SU-DHL-6 (cell line): ENCODE measurements at regions not wholly inside any gene's neighbourhood (a gene's known extent, or its start where the extent isn't known, plus 50 kb on each side); places are given as distances from the start of the nearest gene placed in this dataset.

Experiments
- H2AFZ ChIP-seq: fragments of 200-600 bp; sonication (generic); 2 replicates; pipeline ENCODE4 v1.6.1; 2014; ENCODE audit warnings: low read depth, mild to moderate bottlenecking, moderate library complexity, mixed read lengths, antibody characterized with exemption, low read length; ENCODE audit not compliant: severe bottlenecking
- H3F3A ChIP-seq: fragments of 200-600 bp; shearing (Covaris generic); 2 replicates; pipeline ENCODE4 v1.6.0; 2016; ENCODE audit warnings: antibody characterized with exemption, mild to moderate bottlenecking; ENCODE audit not compliant: insufficient read depth
- H3K27ac ChIP-seq: fragments of 200-600 bp; sonication (generic); 2 replicates; pipeline ENCODE4 v1.5.1; 2016; ENCODE audit warnings: low read depth, mild to moderate bottlenecking, low read length, moderate library complexity, mixed read lengths
- H3K27me3 ChIP-seq: fragments of 200-600 bp; sonication (generic), shearing (Covaris generic); 2 replicates; pipeline ENCODE4 v1.6.0; 2014; ENCODE audit warnings: mild to moderate bottlenecking, low read length
- H3K36me3 ChIP-seq: fragments of 200-600 bp; sonication (generic); 2 replicates; pipeline ENCODE4 v1.6.1; 2014; ENCODE audit warnings: mild to moderate bottlenecking, low read length, mixed read lengths
- H3K4me2 ChIP-seq: fragments of 300-600, 200-600 bp; shearing (Covaris generic), sonication (generic); 2 replicates; pipeline ENCODE4 v1.6.0; 2014; ENCODE audit warnings: low read length, low read depth, mild to moderate bottlenecking; ENCODE audit not compliant: poor library complexity, severe bottlenecking
- H3K4me3 ChIP-seq: fragments of 200-600 bp; sonication (generic); 2 replicates; pipeline ENCODE4 v1.5.1; 2014; ENCODE audit warnings: antibody characterized with exemption, low read length, mild to moderate bottlenecking, mixed read lengths; ENCODE audit not compliant: insufficient read depth, poor library complexity, severe bottlenecking
- H3K79me2 ChIP-seq: fragments of 200-600 bp; sonication (generic); 2 replicates; pipeline ENCODE4 v1.6.1; 2014; ENCODE audit warnings: mild to moderate bottlenecking, low read length, moderate library complexity; ENCODE audit not compliant: insufficient read depth
- H3K9ac ChIP-seq: fragments of 200-600 bp; sonication (generic); 2 replicates; pipeline ENCODE4 v1.7.0; 2014; ENCODE audit warnings: mild to moderate bottlenecking, low read length
- H3K9me2 ChIP-seq: fragments of 200-600 bp; sonication (generic); replicated peaks from 2 replicates; pipeline ENCODE4 v1.6.1; 2014; ENCODE audit warnings: low read length; ENCODE audit not compliant: insufficient read depth
- H3K9me3 ChIP-seq: fragments of 200-600 bp; sonication (generic); 2 replicates; pipeline ENCODE4 v1.6.1; 2014; ENCODE audit warnings: low read length, mixed read lengths; ENCODE audit not compliant: insufficient read depth
- H4K20me1 ChIP-seq: fragments of 200-600 bp; sonication (generic); 2 replicates; pipeline ENCODE4 v1.6.1; 2014; ENCODE audit warnings: low read depth, mild to moderate bottlenecking, antibody characterized with exemption, low read length, moderate library complexity, mixed read lengths
- EZH2phosphoT487 ChIP-seq: fragments of 200-600 bp; sonication (generic), shearing (Covaris generic); conservative IDR thresholded peaks from 2 replicates; pipeline ENCODE4 v1.6.1; 2018; ENCODE audit warnings: mild to moderate bottlenecking, antibody characterized with exemption, low read length, moderate library complexity, mixed read lengths
- TF ChIP-seq, protein P1 (sequence below): fragments of 200-600 bp; sonication (generic); IDR thresholded peaks from one replicate; pipeline ENCODE4 v1.5.1; 2017; ENCODE audit warnings: antibody characterized with exemption, mild to moderate bottlenecking, low read length, moderate library complexity; ENCODE audit not compliant: insufficient read depth, poor library complexity, severe bottlenecking

DNA sequence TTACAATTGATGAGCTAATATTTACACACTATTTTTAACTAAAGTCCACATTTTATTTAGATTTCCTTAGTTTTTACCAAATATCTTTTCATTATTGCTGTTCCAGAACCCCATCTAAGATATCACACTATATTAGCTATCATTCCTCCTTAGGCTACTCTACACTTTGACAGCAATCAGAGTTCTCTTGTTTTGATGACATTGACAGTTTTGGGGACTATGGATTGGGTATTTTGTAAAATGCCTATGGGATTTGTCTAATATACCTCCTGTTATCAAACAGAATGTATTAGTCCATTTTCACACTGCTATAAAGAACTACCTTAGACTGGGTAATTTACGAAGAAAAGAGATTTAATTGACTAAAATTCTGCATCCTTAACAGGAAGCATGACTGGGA is 489.1 kb downstream of the FOXG1 start:
- H3K9me2 ChIP-seq: no peaks in the 10 kb centered on the region
- no peaks in the 10 kb centered on the region for H4K20me1 ChIP-seq
- no peaks in the 10 kb centered on the region for H3K36me3 ChIP-seq
- no peaks in the 10 kb centered on the region; the same call in 1 of the 2 replicates for H3K9me3 ChIP-seq
- peak overlapping the region; percentile 4 for H2AFZ ChIP-seq
- no peak overlapping the region for H3K27ac ChIP-seq
- H3K27me3 ChIP-seq: no peaks in the 10 kb centered on the region
- no peaks in the 10 kb centered on the region for H3K79me2 ChIP-seq
- no peak overlapping the region for H3K4me2 ChIP-seq
- no peaks in the 10 kb centered on the region for H3F3A ChIP-seq
- TF ChIP-seq EZH2phosphoT487: no peak
- TF ChIP-seq, protein P1, sequence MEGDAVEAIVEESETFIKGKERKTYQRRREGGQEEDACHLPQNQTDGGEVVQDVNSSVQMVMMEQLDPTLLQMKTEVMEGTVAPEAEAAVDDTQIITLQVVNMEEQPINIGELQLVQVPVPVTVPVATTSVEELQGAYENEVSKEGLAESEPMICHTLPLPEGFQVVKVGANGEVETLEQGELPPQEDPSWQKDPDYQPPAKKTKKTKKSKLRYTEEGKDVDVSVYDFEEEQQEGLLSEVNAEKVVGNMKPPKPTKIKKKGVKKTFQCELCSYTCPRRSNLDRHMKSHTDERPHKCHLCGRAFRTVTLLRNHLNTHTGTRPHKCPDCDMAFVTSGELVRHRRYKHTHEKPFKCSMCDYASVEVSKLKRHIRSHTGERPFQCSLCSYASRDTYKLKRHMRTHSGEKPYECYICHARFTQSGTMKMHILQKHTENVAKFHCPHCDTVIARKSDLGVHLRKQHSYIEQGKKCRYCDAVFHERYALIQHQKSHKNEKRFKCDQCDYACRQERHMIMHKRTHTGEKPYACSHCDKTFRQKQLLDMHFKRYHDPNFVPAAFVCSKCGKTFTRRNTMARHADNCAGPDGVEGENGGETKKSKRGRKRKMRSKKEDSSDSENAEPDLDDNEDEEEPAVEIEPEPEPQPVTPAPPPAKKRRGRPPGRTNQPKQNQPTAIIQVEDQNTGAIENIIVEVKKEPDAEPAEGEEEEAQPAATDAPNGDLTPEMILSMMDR: no peak
- H3K9ac ChIP-seq: no peak overlapping the region
- no peak overlapping the region for H3K4me3 ChIP-seq

DNA sequence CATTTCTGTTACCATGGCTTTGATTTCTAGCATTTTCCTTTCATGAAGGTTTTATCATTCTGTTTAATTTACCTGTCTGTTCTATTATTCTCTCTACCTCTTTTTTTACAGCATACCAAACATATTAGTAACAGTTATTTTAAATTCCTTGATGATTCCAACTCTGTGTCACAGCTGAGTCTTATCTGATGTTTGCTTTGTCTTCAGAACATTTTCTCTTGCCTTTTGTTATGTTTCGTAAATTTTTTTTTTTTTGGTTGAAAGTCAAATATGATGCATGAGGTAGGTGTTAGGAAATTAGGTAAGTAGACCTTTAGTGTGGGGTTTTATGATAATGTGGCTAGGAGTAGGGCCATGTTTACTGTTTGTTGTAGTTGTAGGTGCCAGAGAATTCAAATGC is 496.4 kb downstream of the FOXG1 start:
- Histone ChIP-seq H3K36me3 (no peaks in the 10 kb centered on the region), H4K20me1 (no peaks in the 10 kb centered on the region), H3F3A (no peaks in the 10 kb centered on the region), H3K4me3 (no peak overlapping the region), H3K27ac (no peak overlapping the region), H3K9ac (no peak overlapping the region), H3K9me3 (no peaks in the 10 kb centered on the region), H3K79me2 (no peaks in the 10 kb centered on the region), H2AFZ (no peak overlapping the region), H3K27me3 (no peaks in the 10 kb centered on the region), H3K4me2 (no peak overlapping the region), H3K9me2 (no peaks in the 10 kb centered on the region)
- TF ChIP-seq, protein P1: no peak
- no peak for TF ChIP-seq EZH2phosphoT487

DNA sequence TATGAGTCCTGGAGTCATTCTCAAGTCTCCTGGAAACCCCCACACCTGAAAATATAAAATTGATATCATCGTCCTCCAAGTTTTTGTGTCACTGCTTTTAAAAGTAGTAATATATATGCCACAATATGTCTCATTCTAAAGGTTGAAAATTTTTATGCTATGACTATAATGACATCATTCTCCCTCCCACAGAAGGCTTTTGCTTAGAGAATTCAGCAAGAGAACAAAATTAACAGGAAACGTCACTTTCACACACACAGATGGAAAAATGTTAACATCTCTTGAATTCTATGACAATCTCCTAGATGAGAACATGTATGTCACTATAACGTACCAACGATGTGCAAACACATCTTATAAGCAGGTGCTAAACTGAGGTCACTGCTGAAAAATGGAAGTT is 498.3 kb downstream of the FOXG1 start:
- Histone ChIP-seq H3K27me3 (no peaks in the 10 kb centered on the region), H3K9ac (no peak overlapping the region), H4K20me1 (no peaks in the 10 kb centered on the region), H3K27ac (no peak overlapping the region), H3K9me3 (no peaks in the 10 kb centered on the region), H3F3A (no peaks in the 10 kb centered on the region), H3K4me3 (no peak overlapping the region), H2AFZ (no peak overlapping the region), H3K79me2 (no peaks in the 10 kb centered on the region), H3K4me2 (no peak overlapping the region), H3K9me2 (no peaks in the 10 kb centered on the region), H3K36me3 (no peaks in the 10 kb centered on the region)
- TF ChIP-seq, protein P1: no peak
- TF ChIP-seq EZH2phosphoT487: no peak

DNA sequence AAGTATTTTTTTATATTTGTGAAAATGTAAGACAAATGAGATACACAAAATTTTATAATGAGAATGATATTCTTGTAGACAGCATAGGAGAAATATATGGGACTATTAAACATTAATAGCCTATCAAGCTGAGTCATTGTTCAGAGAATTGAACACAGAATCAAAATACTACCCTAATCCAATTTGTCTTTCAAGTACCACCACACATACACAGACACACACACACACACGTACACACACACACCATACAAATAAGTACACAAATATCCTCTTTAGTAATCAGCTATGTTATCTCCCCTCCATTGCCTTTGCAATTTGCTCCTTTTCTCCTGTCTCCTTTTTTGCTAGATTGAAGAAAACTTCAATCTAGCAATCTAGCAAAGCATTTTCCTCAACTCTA is 499.3 kb downstream of the FOXG1 start:
- H3K27ac ChIP-seq: no peak overlapping the region

More for the DNA sequence above, 499.3 kb downstream of the FOXG1 start:
- Histone ChIP-seq H3F3A (no peaks in the 10 kb centered on the region), H3K4me2 (no peak overlapping the region), H3K36me3 (no peaks in the 10 kb centered on the region), H3K9ac (no peak overlapping the region), H3K79me2 (no peaks in the 10 kb centered on the region), H3K9me2 (no peaks in the 10 kb centered on the region), H3K4me3 (no peak overlapping the region), H3K9me3 (no peaks in the 10 kb centered on the region), H3K27me3 (no peaks in the 10 kb centered on the region), H4K20me1 (no peaks in the 10 kb centered on the region), H2AFZ (no peak overlapping the region)
- no peak for TF ChIP-seq EZH2phosphoT487
- TF ChIP-seq, protein P1: no peak
